ENCODE measurements at regions not wholly inside any gene's neighbourhood (a gene's known extent, or its start where the extent isn't known, plus 50 kb on each side); places are given as distances from the start of the nearest gene placed in this dataset.
"Not testable (repeated sequence)": the region's sequence is repeated elsewhere in the genome, so short reads cannot be mapped to it uniquely, and the experiment has no call there.

DNA sequence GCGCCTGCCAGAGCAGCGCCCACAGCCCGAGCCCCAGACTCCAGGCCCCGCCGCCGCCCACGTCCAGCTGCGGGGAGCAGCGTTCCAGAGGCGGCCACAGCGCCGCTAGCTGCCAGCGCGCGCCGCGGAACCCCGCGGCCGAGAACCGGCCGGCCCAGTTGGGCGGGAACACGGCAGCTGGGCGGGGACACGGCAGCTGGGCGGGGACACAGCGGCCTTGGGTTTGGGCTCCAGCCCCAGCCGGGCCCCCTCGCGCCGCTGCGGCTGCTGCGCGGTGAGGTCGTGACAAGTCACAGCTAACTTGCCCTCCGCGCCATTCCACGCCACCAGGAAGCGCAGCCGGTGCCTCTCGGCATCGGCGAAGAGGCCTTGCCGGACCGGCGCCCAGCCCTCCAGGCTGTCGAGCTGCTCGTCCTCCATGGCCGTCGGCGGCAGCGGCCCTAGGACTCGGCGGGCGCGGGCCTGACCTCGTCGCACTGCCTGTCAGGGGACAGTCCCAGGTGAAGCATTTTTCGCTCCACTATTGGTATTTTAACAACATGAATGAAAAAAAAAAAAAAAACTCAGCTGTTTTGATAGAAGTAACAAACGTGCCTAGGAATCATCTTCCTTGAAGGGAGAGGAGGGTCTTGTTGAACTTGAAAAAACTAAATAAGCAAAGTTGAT is 56.6 kb upstream of the GOLGA8N start:
- DNase-seq, result peak; percentile 9

DNA sequence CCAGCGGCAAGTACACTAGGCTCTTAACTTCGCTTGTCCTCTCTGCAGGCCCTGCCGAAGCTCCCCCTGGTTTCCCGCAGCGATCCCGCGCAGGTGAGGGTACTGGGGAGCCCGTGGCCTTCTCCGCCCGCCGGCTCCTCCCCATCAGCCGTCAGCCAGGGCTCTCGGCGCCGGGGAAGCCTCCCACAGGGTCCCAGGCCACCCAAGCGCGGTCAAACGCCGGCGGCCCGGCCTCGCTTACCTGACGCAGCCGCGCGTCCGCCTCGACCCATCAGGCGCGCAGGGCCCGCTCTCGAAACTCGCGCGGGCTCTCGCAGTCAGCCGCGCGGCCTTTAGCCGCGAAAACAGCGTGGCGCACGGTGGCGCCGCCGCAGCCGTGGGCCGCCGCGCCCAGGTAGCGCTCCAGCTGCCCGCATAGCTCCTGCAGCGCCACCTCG is 57.2 kb upstream of the GOLGA8N start:
- not testable (repeated sequence) for DNase-seq

DNA sequence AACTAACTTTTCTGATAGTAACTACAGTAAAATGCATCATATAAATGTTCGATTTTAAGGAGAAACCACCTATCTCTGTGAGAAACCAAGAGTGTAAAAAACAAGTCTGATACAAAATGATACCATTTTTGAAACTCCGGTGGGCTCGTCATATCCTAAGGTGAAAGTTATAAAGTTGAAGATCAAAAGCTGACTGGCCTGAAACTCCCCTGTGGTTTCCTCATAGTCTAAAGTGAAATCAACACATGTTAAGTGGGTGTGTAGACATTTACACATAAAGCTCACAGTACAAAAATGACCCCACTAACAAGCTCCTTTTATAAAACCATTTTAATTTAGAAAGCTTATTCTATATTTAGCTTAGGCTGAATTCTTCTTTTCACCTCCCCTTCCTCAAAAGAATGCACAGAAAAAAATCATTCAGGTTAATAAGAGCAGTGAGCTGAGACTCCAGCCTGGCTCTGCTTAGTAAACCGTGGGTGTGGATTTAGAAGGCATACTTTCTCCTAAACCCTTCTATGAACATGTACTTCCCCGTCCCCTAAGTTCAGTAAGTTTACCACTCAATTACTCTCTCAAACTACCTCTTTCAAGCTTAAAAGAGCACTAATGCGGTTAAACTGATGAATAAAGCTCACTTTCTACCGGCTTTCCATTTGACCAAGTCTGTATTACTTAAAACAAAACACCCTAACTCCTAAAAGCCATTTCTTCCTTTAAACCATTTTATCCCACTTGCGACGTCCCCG is 57.9 kb upstream of the GOLGA8N start:
- not testable (repeated sequence) for DNase-seq

DNA sequence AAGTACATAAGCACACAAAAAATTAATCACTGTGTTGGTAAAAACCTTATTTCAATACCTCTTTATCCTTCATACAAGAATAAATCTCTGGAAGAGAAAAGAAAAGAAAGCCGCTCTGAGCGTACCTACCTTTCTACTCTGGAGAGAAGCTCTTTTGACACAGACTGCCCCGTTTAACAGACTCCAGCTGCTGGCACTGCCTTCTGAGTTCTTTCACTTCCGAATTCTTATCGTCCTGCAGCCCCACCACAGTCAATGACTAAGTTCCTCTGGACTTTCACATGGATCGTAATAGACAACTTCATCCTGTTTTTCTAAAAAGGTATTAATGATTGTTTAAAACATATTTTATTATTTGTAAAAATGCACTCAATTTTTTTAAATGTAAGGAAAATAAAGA is 67.5 kb upstream of the GOLGA8O start:
- not testable (repeated sequence) for DNase-seq

DNA sequence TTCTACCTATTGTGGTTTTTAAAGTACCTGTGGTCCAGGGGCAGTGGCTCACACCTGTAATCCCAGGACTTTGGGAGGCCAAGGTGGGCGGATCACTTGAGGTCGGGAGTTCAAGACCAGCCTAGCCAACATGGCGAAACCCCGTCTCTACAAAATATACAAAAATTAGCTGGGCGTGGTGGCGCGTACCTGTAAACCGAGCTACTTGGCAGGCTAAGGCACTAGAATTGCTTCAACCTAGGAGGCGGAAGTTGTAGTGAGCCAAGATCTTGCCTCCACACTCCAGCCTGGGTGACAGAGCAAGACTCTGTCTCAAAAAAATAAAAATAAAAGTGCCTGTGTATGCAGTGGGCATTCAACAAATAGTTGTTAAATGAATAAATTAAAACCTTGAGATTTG is 67.0 kb upstream of the GOLGA8O start:
- not testable (repeated sequence) for DNase-seq

DNA sequence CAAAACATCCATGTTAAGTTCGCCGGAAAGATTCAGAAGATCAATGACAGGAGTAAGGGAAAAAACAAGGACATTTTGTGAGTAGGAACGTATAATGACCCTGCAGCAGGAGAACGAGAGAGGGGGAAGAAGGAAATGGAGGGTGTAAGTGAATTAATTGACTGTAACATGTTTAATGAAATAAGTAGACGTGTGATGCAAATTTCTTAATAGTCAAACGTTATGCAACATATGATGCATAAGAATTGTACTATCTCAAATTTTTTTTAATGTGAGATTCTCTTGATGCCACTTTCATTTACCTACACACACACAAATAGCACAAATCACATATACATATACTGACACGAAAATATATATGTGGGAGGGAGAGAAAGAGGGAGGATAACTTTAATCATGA is 63.5 kb upstream of the GOLGA8O start:
- not testable (repeated sequence) for DNase-seq

DNA sequence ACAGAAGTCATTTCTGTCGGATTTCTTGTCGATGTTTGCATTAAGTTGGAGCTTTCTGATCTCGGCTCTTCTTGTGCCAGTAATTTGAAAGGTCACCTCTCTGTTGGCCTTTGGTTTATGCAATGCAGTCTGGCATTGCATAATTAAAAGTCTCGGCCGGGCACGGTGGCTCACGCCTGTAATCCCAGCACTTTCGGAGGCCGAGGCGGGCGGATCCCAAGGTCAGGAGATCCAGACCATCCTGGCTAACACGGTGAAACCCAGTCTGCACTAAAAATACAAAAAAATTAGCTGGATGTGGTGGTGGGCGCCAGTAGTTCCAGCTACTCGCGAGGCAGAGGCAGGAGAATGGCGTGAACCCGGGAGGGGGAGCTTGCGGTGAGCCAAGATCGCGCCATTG is 62.6 kb upstream of the GOLGA8O start:
- DNase-seq, result not testable (repeated sequence)

DNA sequence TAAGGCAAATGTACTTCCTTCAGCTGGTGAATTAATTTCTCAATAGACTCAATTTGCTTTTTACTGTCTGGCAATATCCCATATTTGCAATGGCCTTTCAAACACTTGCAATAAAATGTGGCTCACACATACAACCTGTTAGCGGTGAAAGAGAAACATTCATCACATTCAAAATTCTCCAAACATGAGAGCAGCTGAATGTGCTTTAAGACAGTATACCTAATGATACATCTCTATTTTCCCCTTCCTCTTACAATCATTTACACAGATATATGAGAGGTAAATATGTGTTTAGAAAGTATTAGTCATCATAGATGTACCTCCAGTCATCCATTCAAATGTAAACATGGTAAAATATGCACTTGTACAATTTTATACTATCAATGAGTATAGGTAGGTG is 61.5 kb upstream of the GOLGA8O start:
- DNase-seq, result not testable (repeated sequence)

DNA sequence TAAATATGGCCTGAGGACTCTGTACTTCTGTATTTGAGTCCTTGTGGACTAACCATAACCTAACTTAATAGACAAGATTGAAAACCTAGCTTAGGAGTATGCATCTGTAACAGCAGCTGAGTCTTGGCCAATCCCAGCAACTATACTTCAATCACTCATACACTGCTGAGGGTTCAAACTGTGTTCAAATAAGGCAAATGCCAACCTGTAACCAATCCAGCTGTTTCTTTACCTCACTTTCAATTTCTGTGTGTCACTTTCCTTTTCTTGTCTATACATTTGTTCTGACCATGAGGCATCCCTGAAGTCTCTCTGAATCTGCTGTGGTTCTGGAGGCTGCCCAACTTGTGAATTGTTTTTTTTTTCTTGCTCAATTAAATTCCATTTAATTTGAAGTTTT is 57.9 kb upstream of the GOLGA8O start:
- DNase-seq, result not testable (repeated sequence)

DNA sequence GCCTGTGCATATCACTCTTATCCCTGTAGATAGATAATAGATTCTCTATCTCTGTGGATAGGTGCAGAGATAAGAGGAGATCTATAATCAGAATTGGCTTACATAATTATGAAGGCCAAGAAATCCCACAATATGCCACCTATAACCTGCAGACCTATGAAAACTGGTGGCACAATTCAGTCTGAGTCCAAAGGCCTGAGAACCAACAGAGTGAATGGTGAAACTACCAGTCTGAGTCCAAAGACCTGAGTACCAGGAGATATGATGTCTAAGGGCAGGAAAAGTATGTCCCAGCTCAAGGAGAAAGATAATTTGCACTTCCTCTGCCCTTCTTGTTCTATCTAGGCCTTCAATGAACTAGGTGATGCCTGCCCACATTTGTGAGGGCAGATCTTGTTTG is 54.6 kb upstream of the GOLGA8O start:
- not testable (repeated sequence) for DNase-seq

DNA sequence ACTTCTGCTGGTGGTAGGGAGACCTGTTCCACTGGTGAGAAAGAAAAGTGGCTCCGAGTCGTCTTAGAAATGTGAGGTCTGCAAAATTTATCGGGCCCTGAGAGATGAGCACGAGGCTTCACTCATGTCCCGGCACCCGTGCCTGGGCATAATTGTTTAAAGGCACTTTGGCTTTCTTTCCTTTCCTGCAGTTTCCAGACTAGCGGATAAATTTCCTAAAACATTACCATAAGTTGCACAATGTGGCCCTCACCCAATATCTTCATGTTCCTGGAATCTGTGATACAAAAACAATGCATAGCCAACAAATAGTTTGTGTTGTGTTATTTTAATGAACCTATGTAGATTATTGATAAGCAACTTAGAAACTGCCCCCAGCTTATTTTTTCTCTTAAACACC is 52.6 kb upstream of the GOLGA8O start:
- not testable (repeated sequence) for DNase-seq

DNA sequence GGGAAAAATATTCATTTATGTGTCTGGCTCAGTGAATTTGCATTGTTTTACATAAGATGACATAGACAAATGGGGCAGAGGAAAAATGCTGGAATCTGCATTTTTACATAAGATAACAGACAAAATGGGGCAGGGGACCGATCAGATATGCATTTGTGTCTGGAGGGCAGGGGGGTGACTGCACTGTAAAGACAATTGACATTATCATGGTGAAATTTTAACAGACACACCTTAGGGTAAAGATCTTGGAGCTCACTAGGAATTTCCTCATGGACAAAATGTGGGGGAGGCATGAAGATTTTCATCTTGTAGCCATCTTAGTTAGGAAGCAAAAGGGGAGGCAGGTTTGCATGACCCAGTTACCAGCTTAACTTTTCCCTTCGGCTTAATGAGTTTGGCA is 51.4 kb upstream of the GOLGA8O start:
- not testable (repeated sequence) for DNase-seq

DNA sequence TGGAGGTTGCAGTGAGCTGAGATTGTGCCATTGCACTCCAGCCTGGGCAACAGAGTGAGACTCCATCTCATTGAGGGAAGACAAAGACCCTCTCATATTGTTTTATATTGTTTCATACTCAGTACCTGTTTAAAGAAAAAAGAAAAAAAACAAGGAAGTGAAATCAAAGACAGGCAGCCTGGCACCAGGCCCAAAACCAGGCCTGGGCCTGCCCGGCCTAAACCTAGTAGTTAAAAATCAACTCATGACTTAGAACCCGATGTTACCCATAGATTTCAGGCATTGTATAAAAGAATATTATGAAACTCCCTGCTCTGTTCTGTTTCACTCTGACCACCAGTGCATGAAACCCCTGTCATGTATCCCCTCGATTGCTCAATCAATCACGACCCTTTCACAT is 50.2 kb upstream of the GOLGA8O start:
- not testable (repeated sequence) for DNase-seq
